Caco-2 (cell line): ENCODE measurements at regions not wholly inside any gene's neighbourhood (a gene's known extent, or its start where the extent isn't known, plus 50 kb on each side); places are given as distances from the start of the nearest gene placed in this dataset.

ENCODE experiments used
- BruUV-seq: library from RNA; stranded (reverse); fragments of 400-500 nt; replicated peaks from 2 replicates; lab custom pipeline; 2021; lab: Mats Ljungman, UMichigan
- CTCF ChIA-PET: fragments of 300-600 bp; sonication (Branson Sonifier 250); formaldehyde crosslinking; loops from one replicate; lab custom pipeline; 2022; ENCODE audit warnings: antibody characterized with exemption; lab: Charles Lee
- POLR2A ChIA-PET: fragments of 300-600 bp; sonication (Branson Sonifier 250); formaldehyde crosslinking; loops from one replicate; lab custom pipeline; 2022; ENCODE audit warnings: antibody characterized with exemption; lab: Charles Lee
- DNase-seq, 2 experiments: peaks; one replicate each; pipeline versions ENCODE4 v3.0.0 to v3.0.0-alpha.2; 2020 to 2022
- H3K27me3 ChIP-seq: replicated peaks from 2 replicates; pipeline ENCODE4 v1.6.0; 2011; ENCODE audit warnings: low read length; ENCODE audit not compliant: control insufficient read depth, insufficient read depth
- H3K36me3 ChIP-seq: 2 replicates; pipeline ENCODE4 v1.5.1; 2011; ENCODE audit warnings: low read length; ENCODE audit not compliant: control insufficient read depth, insufficient read depth
- H3K4me1 ChIP-seq: fragments of 250-450 bp; sonication (Bioruptor Pico); 2 replicates; pipeline ENCODE4 v1.5.1; 2020; ENCODE audit warnings: mild to moderate bottlenecking
- H3K4me3 ChIP-seq: 2 replicates; pipeline ENCODE4 v1.5.1; 2011; ENCODE audit warnings: low read depth, mild to moderate bottlenecking, control low read depth, low read length
- H3K9me3 ChIP-seq: fragments of 250-450 bp; sonication (Bioruptor Pico); 2 replicates; pipeline ENCODE4 v1.5.1; 2020; ENCODE audit warnings: mild to moderate bottlenecking, moderate library complexity
- H3K27ac Mint-ChIP-seq: one replicate; pipeline ENCODE4 v1.8.0; 2022; ENCODE audit warnings: mixed read lengths; ENCODE audit not compliant: unreplicated experiment
- H3K27me3 Mint-ChIP-seq: one replicate; pipeline ENCODE4 v1.8.0; 2022; ENCODE audit warnings: mixed read lengths; ENCODE audit not compliant: insufficient read depth, unreplicated experiment
- H3K36me3 Mint-ChIP-seq: one replicate; pipeline ENCODE4 v1.8.0; 2022; ENCODE audit warnings: mild to moderate bottlenecking, mixed read lengths; ENCODE audit not compliant: insufficient read depth, unreplicated experiment
- H3K4me1 Mint-ChIP-seq: one replicate; pipeline ENCODE4 v1.8.0; 2022; ENCODE audit warnings: low read depth, mixed read lengths; ENCODE audit not compliant: unreplicated experiment
- H3K4me3 Mint-ChIP-seq: one replicate; pipeline ENCODE4 v1.8.0; 2022; ENCODE audit warnings: mild to moderate bottlenecking, moderate library complexity, mixed read lengths; ENCODE audit not compliant: unreplicated experiment
- H3K9me3 Mint-ChIP-seq: one replicate; pipeline ENCODE4 v1.8.0; 2022; ENCODE audit warnings: mixed read lengths; ENCODE audit not compliant: unreplicated experiment
- intact Hi-C: fragments of 100-400 bp; cut with micrococcal nuclease; formaldehyde crosslinking; loops from one replicate; pipeline ENCODE4 v1.10.0; 2022; ENCODE audit not compliant: unreplicated experiment
- TF ChIP-seq, protein P1 (sequence below), 2 experiments: fragments of 200-600 bp in 1 of 2; IDR thresholded peaks; 1 replicate in 1 of 2; 2 replicates in 1 of 2; pipeline versions ENCODE4 v1.5.1 to v1.8.0; 2011 to 2022; ENCODE audit warnings: antibody characterized with exemption in 1 of 2, control low read depth in 1 of 2, inconsistent platforms in 1 of 2, low read depth in 1 of 2, low read length in 1 of 2, mild to moderate bottlenecking in 1 of 2, moderate library complexity in 1 of 2; ENCODE audit not compliant: insufficient read depth in 1 of 2, severe bottlenecking in 1 of 2, unreplicated experiment in 1 of 2

DNA sequence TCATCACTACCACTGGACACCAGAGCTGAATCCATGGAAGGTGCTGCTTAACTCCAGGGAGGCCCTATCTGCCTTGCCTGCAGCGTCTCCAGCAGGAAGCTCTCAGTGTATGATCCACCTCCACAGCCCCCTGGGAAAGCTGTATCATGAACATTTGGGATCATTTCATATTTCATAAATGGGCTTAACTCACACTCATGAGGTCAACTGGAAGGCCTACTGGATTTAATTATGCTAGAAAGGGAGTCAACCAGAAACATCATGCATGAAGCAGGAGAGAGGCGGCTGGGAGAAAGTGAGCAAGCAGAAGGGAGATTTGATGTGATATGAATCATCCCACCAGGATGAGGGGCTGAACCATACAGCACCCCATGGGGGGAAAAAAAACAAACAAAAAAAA lies 537.7 kb downstream of the TNS1 start:
- TF ChIP-seq, protein P1, sequence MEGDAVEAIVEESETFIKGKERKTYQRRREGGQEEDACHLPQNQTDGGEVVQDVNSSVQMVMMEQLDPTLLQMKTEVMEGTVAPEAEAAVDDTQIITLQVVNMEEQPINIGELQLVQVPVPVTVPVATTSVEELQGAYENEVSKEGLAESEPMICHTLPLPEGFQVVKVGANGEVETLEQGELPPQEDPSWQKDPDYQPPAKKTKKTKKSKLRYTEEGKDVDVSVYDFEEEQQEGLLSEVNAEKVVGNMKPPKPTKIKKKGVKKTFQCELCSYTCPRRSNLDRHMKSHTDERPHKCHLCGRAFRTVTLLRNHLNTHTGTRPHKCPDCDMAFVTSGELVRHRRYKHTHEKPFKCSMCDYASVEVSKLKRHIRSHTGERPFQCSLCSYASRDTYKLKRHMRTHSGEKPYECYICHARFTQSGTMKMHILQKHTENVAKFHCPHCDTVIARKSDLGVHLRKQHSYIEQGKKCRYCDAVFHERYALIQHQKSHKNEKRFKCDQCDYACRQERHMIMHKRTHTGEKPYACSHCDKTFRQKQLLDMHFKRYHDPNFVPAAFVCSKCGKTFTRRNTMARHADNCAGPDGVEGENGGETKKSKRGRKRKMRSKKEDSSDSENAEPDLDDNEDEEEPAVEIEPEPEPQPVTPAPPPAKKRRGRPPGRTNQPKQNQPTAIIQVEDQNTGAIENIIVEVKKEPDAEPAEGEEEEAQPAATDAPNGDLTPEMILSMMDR (IDR thresholded peaks at IDR 0.05; ENCODE audit: insufficient read depth in 1 of 2, low read depth in 1 of 2, low read length in 1 of 2, severe bottlenecking in 1 of 2, unreplicated experiment in 1 of 2): no peak
- POLR2A ChIA-PET: no interaction called here
- intact Hi-C loops: no loop called here
- CTCF ChIA-PET: no interaction called here
- no peaks in the 10 kb centered on the region for H3K9me3 ChIP-seq
- Mint-ChIP-seq H3K4me1 (no peaks in the 10 kb centered on the region), H3K27me3 (no peaks in the 10 kb centered on the region), H3K9me3 (no peaks in the 10 kb centered on the region), H3K27ac (no peak overlapping the region), H3K36me3 (no peaks in the 10 kb centered on the region), H3K4me3 (no peak overlapping the region)
- no peak overlapping the region for H3K4me3 ChIP-seq
- no TSS peak for BruUV-seq
- DNase-seq: no peak
- no peaks in the 10 kb centered on the region for H3K36me3 ChIP-seq
- no peaks in the 10 kb centered on the region for H3K4me1 ChIP-seq
- no peaks in the 10 kb centered on the region for H3K27me3 ChIP-seq

DNA sequence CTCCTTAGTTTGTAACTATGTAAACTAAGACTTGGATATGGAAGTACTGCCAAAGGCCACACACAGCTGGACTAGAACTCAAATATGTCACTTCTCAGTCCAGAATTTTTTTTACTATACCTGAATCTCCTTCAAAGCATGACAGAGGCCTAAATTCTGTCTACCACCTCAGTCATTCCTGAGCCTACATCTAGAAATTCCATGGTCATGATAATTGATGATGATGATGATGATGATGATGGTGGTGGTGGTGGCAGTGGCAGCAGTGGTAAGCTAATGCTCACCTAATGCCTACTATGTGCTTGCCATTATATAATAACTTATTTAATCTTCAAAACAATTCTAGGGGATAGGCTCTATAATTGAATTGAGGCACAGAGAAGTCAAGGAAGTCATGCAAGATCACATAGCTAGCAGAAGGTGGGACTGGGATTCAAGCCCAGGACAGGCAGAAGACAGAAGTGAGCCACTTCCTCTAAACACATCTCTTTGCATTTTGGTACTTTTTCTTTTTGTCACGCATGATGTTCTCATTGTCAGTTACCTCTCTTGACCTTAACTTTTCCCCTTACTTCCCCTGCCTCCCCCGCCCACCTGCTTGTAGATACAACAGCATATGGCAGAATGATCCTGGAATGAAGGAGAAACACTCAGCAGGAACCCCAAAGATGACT lies 539.3 kb downstream of the TNS1 start:
- Histone ChIP-seq H3K9me3 (no peaks in the 10 kb centered on the region), H3K27me3 (no peaks in the 10 kb centered on the region), H3K4me1 (no peaks in the 10 kb centered on the region), H3K4me3 (no peak overlapping the region), H3K36me3 (no peaks in the 10 kb centered on the region)
- Mint-ChIP-seq H3K27me3 (no peaks in the 10 kb centered on the region), H3K4me3 (no peak overlapping the region), H3K4me1 (no peaks in the 10 kb centered on the region), H3K9me3 (no peaks in the 10 kb centered on the region), H3K27ac (no peak overlapping the region), H3K36me3 (no peaks in the 10 kb centered on the region)
- ChIA-PET CTCF (interaction anchor here (0.6 kb wide), 1 partner anchor 942 kb away, joined by 3 read pairs; no protein-coding TSS in a partner anchor), POLR2A (no interaction called here)
- intact Hi-C loops: no loop called here
- DNase-seq: no peak
- no TSS peak for BruUV-seq
- TF ChIP-seq, protein P1 (IDR thresholded peaks at IDR 0.05; ENCODE audit: insufficient read depth in 1 of 2, low read depth in 1 of 2, low read length in 1 of 2, severe bottlenecking in 1 of 2, unreplicated experiment in 1 of 2): no peak

DNA sequence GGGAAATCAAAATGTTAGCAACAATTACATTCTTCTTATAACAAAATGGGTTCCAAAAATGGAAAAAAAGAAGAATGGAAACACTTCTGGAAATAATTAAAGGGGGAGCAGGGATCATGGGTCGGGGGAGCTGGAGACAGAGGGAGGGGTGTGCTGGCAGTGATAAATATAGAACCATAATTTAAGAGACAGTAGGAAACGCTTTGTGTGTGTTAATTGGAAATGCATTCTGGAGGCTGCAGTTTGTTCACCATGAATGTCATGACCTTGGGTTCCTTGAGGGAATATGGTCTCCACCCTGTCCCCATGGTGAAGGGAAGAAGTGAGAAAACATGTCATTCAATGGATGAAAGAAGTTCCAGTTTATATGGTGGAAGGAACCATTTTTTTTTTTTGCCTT lies 540.7 kb downstream of the TNS1 start:
- H3K9me3 Mint-ChIP-seq: peaks cover 12% of the 10 kb centered on the region
- POLR2A ChIA-PET: no interaction called here
- H3K4me3 Mint-ChIP-seq: no peak overlapping the region
- no peaks in the 10 kb centered on the region for H3K27me3 Mint-ChIP-seq
- Histone ChIP-seq H3K4me3 (no peak overlapping the region), H3K27me3 (no peaks in the 10 kb centered on the region), H3K36me3 (no peaks in the 10 kb centered on the region), H3K4me1 (no peaks in the 10 kb centered on the region), H3K9me3 (peaks cover 4% of the 10 kb centered on the region; the same call in 1 of the 2 replicates)
- intact Hi-C loops: no loop called here
- no TSS peak for BruUV-seq
- CTCF ChIA-PET: no interaction called here
- H3K4me1 Mint-ChIP-seq: no peaks in the 10 kb centered on the region
- TF ChIP-seq, protein P1 (IDR thresholded peaks at IDR 0.05; ENCODE audit: insufficient read depth in 1 of 2, low read depth in 1 of 2, low read length in 1 of 2, severe bottlenecking in 1 of 2, unreplicated experiment in 1 of 2): no peak
- H3K36me3 Mint-ChIP-seq: no peaks in the 10 kb centered on the region
- no peak for DNase-seq
- no peak overlapping the region for H3K27ac Mint-ChIP-seq
